Fibroblast of the aortic adventitia (primary cell): ENCODE measurements at regions not wholly inside any gene's neighbourhood (a gene's known extent, or its start where the extent isn't known, plus 50 kb on each side); places are given as distances from the start of the nearest gene placed in this dataset.

ENCODE experiments used
- DNase-seq: peaks from one replicate; pipeline ENCODE4 v3.0.0-alpha.2; 2010; ENCODE audit warnings: low read depth
- H3K4me3 ChIP-seq: 2 replicates; pipeline ENCODE4 v1.5.1; 2011; ENCODE audit warnings: low read depth, mild to moderate bottlenecking, control low read depth, low read length, moderate library complexity
- CTCF ChIP-seq: IDR thresholded peaks from 2 replicates; pipeline ENCODE4 v1.5.1; 2011; ENCODE audit warnings: mild to moderate bottlenecking, low read length, control low read depth, inconsistent platforms; ENCODE audit not compliant: insufficient read depth

GRCh38 chr2:203596183-203596582 is 61.1 kb upstream of the RAPH1 start:
- no peak for DNase-seq
- H3K4me3 ChIP-seq, result no peak overlapping the region
- no peak for TF ChIP-seq CTCF

GRCh38 chr2:203599509-203599908 is 64.4 kb upstream of the RAPH1 start:
- TF ChIP-seq CTCF, result no peak
- H3K4me3 ChIP-seq, result no peak overlapping the region
- no peak for DNase-seq

GRCh38 chr2:203600286-203600685 is 65.2 kb upstream of the RAPH1 start:
- TF ChIP-seq CTCF, result no peak
- DNase-seq, result no peak
- H3K4me3 ChIP-seq, result no peak overlapping the region

- no peak overlapping the region for H3K4me3 ChIP-seq
- peak; percentile 67 for DNase-seq
- TF ChIP-seq CTCF, result no peak
Measured at GRCh38 chr2:203603456-203604389, 68.6 kb upstream of the RAPH1 start.

GRCh38 chr2:203605302-203605701 is 70.2 kb upstream of the RAPH1 start:
- TF ChIP-seq CTCF, result no peak
- DNase-seq, result peak; percentile 76
- H3K4me3 ChIP-seq, result no peak overlapping the region

- TF ChIP-seq CTCF, result no peak
- DNase-seq, result no peak
- no peak overlapping the region for H3K4me3 ChIP-seq
Measured at GRCh38 chr2:203606051-203606450, 71.0 kb upstream of the RAPH1 start.

GRCh38 chr2:203610558-203610957 is 75.5 kb upstream of the RAPH1 start:
- no peak overlapping the region for H3K4me3 ChIP-seq
- no peak for TF ChIP-seq CTCF
- no peak for DNase-seq
